ENCODE measurements at regions not wholly inside any gene's neighbourhood (a gene's known extent, or its start where the extent isn't known, plus 50 kb on each side); places are given as distances from the start of the nearest gene placed in this dataset.
"Not testable (repeated sequence)": the region's sequence is repeated elsewhere in the genome, so short reads cannot be mapped to it uniquely, and the experiment has no call there.

GRCh38 chr9:84504360-84504759 is 163.8 kb upstream of the SLC28A3 start:
- no peak for DNase-seq
- H3K36me3 ChIP-seq, result no peaks in the 10 kb centered on the region; the same call in 1 of the 2 replicates
- no peaks in the 10 kb centered on the region for H3K9me3 ChIP-seq (replicated peaks)
- no peaks in the 10 kb centered on the region; the same call in 1 of the 2 replicates for H3K27me3 ChIP-seq
- no peak overlapping the region for H3K27ac ChIP-seq
- H3K4me1 ChIP-seq, result no peaks in the 10 kb centered on the region
- H3K4me3 ChIP-seq, result no peak overlapping the region

- DNase-seq, result no peak
- Histone ChIP-seq H3K9me3 (replicated peaks) (no peaks in the 10 kb centered on the region), H3K4me3 (no peak overlapping the region), H3K36me3 (no peaks in the 10 kb centered on the region; the same call in 1 of the 2 replicates), H3K4me1 (no peaks in the 10 kb centered on the region), H3K27ac (no peak overlapping the region), H3K27me3 (peaks cover 6% of the 10 kb centered on the region; the same call in 1 of the 2 replicates)
Measured at GRCh38 chr9:84511651-84512050, 157.9 kb upstream of the NTRK2 start.

- H3K27me3 ChIP-seq, result peaks cover 6% of the 10 kb centered on the region; the same call in 1 of the 2 replicates
- no peaks in the 10 kb centered on the region for H3K9me3 ChIP-seq (replicated peaks)
- H3K4me3 ChIP-seq, result no peak overlapping the region
- H3K36me3 ChIP-seq, result no peaks in the 10 kb centered on the region; the same call in 1 of the 2 replicates
- DNase-seq, result no peak
- no peaks in the 10 kb centered on the region for H3K4me1 ChIP-seq
- no peak overlapping the region for H3K27ac ChIP-seq
Measured at GRCh38 chr9:84512493-84512892, 157.0 kb upstream of the NTRK2 start.

- H3K27me3 ChIP-seq, result peaks cover 6% of the 10 kb centered on the region; the same call in 1 of the 2 replicates
- no peak for DNase-seq
- no peak overlapping the region for H3K27ac ChIP-seq
- H3K9me3 ChIP-seq (replicated peaks), result no peaks in the 10 kb centered on the region
- H3K4me3 ChIP-seq, result no peak overlapping the region
- H3K4me1 ChIP-seq, result no peaks in the 10 kb centered on the region
- no peaks in the 10 kb centered on the region; the same call in 1 of the 2 replicates for H3K36me3 ChIP-seq
Measured at GRCh38 chr9:84513473-84513872, 156.1 kb upstream of the NTRK2 start.

GRCh38 chr9:84513979-84514378 is 155.6 kb upstream of the NTRK2 start:
- Histone ChIP-seq H3K4me1 (no peaks in the 10 kb centered on the region), H3K4me3 (no peak overlapping the region), H3K27me3 (peaks cover 6% of the 10 kb centered on the region; the same call in 1 of the 2 replicates), H3K36me3 (no peaks in the 10 kb centered on the region; the same call in 1 of the 2 replicates), H3K27ac (no peak overlapping the region), H3K9me3 (replicated peaks) (no peaks in the 10 kb centered on the region)
- DNase-seq, result no peak

- Histone ChIP-seq H3K27me3 (peaks cover 6% of the 10 kb centered on the region; the same call in 1 of the 2 replicates), H3K4me3 (no peak overlapping the region), H3K27ac (no peak overlapping the region), H3K36me3 (no peaks in the 10 kb centered on the region), H3K9me3 (replicated peaks) (no peaks in the 10 kb centered on the region), H3K4me1 (no peaks in the 10 kb centered on the region)
- DNase-seq, result no peak
Measured at GRCh38 chr9:84514421-84514820, 155.1 kb upstream of the NTRK2 start.

DNA sequence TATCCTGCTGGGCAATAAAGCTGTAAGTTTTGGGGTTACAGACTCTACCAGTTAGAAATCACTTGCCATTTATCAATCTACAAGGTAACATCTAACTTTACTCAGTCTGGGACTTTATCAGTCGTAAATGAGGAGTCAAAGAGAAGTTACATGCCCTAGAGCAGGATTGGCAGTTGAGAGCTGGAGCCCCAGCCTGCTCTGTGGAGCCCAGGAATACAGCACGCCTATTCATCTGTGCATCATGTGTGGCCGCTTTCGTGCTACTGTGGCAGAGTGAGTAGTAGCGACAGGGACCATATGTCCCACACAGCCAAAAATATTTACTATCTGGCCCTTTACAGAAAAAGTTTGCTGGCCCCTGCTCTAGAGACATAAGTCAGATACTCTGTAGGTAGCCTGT is 152.5 kb upstream of the NTRK2 start:
- no peak for DNase-seq
- H3K9me3 ChIP-seq (replicated peaks), result no peaks in the 10 kb centered on the region
- no peak overlapping the region for H3K4me3 ChIP-seq
- H3K27ac ChIP-seq, result no peak overlapping the region
- H3K4me1 ChIP-seq, result no peaks in the 10 kb centered on the region
- H3K27me3 ChIP-seq, result no peaks in the 10 kb centered on the region; the same call in 1 of the 2 replicates
- H3K36me3 ChIP-seq, result no peaks in the 10 kb centered on the region

DNA sequence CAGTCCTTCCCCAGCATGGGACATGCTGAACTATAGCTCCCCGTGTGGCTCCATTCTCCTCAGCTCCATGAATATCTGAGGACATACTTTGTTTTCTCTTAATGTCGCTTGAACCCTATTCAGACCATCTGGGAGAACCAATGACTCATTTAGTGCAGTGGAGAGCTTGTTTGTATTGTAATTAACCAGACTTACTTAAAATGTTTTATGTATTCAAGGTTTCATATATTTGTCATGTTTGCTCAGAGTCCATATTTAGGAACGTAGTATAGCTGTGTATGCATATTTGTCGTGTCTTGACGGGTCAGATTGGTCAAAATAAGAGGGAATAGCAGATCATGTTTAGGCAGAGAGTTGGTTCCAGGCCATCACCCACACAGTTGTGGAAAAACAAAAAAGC is 150.1 kb upstream of the NTRK2 start:
- DNase-seq, result no peak
- Histone ChIP-seq H3K36me3 (no peaks in the 10 kb centered on the region), H3K4me3 (no peak overlapping the region), H3K4me1 (no peaks in the 10 kb centered on the region), H3K9me3 (replicated peaks) (peaks cover 3% of the 10 kb centered on the region; the same call in 1 of the 2 replicates), H3K27me3 (no peaks in the 10 kb centered on the region; the same call in none of the 2 replicates), H3K27ac (no peak overlapping the region)

GRCh38 chr9:84521208-84521607 is 148.3 kb upstream of the NTRK2 start:
- Histone ChIP-seq H3K9me3 (replicated peaks) (peaks cover 5% of the 10 kb centered on the region; the same call in 1 of the 2 replicates), H3K4me1 (no peaks in the 10 kb centered on the region), H3K36me3 (no peaks in the 10 kb centered on the region), H3K27me3 (no peaks in the 10 kb centered on the region; the same call in none of the 2 replicates), H3K4me3 (no peak overlapping the region), H3K27ac (no peak overlapping the region)
- DNase-seq, result no peak

GRCh38 chr9:84526211-84526610 is 143.3 kb upstream of the NTRK2 start:
- not testable (repeated sequence) for H3K4me3 ChIP-seq; H3K4me1 ChIP-seq; H3K27ac ChIP-seq; DNase-seq; H3K9me3 ChIP-seq (replicated peaks); H3K36me3 ChIP-seq; H3K27me3 ChIP-seq

DNA sequence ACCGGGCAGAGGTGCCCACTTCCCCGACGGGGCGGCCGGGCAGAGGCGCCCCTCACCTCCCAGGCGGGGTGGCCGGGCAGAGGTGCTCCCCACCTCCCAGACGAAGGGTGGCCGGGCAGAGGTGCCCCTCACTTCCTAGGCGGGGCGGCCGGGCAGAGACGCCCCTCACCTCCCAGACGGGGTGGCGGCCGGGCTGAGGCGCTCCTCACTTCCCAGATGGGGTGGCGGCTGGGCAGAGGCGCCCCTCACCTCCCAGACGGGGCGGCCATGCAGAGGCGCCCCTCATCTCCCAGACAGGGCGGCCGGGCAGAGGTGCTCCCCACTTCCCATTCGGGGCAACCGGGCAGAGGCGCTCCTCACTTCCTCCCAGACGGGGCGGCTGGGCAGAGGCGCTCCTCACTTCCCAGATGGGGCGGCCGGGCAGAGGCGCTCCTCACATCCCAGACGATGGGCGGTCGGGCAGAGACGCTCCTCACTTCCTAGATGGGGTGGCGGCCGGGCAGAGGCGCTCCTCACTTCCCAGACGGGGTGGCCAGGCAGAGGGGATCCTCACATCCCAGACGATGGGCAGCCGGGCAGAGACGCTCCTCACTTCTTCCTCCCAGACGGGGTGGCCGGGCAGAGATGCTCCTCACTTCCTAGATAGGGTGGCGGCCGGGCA is 142.3 kb upstream of the NTRK2 start:
- DNase-seq; H3K27ac ChIP-seq; H3K4me1 ChIP-seq; H3K36me3 ChIP-seq; H3K9me3 ChIP-seq (replicated peaks); H3K27me3 ChIP-seq; H3K4me3 ChIP-seq: not testable (repeated sequence)

DNA sequence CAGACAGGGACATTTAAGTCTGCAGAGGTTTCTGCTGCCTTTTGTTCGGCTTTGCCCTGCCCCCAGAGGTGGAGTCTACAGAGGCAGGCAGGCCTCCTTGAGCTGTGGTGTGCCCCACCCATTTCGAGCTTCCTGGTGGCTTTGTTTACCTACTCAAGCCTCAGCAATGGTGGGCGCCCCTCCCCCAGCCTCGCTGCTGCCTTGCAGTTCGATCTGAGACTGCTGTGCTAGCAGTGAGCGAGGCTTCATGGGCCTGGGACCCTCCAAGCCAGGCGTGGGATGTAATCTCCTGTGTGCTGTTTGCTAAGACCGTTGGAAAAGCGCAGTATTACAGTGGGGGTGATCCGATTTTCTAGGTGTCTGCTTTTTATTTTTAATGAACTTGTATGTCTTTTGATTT is 133.6 kb upstream of the NTRK2 start:
- H3K27me3 ChIP-seq; H3K4me3 ChIP-seq; DNase-seq; H3K27ac ChIP-seq; H3K36me3 ChIP-seq; H3K4me1 ChIP-seq; H3K9me3 ChIP-seq (replicated peaks): not testable (repeated sequence)

GRCh38 chr9:84538879-84539278 is 130.7 kb upstream of the NTRK2 start:
- Histone ChIP-seq H3K4me3 (no peak overlapping the region), H3K27ac (no peak overlapping the region), H3K27me3 (no peaks in the 10 kb centered on the region), H3K4me1 (no peaks in the 10 kb centered on the region), H3K36me3 (no peaks in the 10 kb centered on the region), H3K9me3 (replicated peaks) (no peaks in the 10 kb centered on the region)
- no peak for DNase-seq

- H3K36me3 ChIP-seq, result no peaks in the 10 kb centered on the region
- H3K27ac ChIP-seq, result no peak overlapping the region
- DNase-seq, result no peak
- H3K4me3 ChIP-seq, result no peak overlapping the region
- no peaks in the 10 kb centered on the region for H3K4me1 ChIP-seq
- H3K9me3 ChIP-seq (replicated peaks), result no peaks in the 10 kb centered on the region
- H3K27me3 ChIP-seq, result no peaks in the 10 kb centered on the region
Measured at GRCh38 chr9:84542554-84542953, 127.0 kb upstream of the NTRK2 start.

- no peaks in the 10 kb centered on the region for H3K9me3 ChIP-seq (replicated peaks)
- H3K27ac ChIP-seq, result no peak overlapping the region
- H3K4me3 ChIP-seq, result no peak overlapping the region
- no peak for DNase-seq
- no peaks in the 10 kb centered on the region for H3K36me3 ChIP-seq
- H3K27me3 ChIP-seq, result no peaks in the 10 kb centered on the region
- no peaks in the 10 kb centered on the region for H3K4me1 ChIP-seq
Measured at GRCh38 chr9:84554069-84554664, 115.4 kb upstream of the NTRK2 start.

- no peak overlapping the region for H3K4me3 ChIP-seq
- H3K27ac ChIP-seq, result no peak overlapping the region
- DNase-seq, result no peak
- H3K36me3 ChIP-seq, result no peaks in the 10 kb centered on the region
- no peaks in the 10 kb centered on the region for H3K9me3 ChIP-seq (replicated peaks)
- 0 out of 2 replicates have a peak, but pooled peaks cover 6% of the 10 kb centered on the region for H3K27me3 ChIP-seq
- no peaks in the 10 kb centered on the region for H3K4me1 ChIP-seq
Measured at GRCh38 chr9:84556556-84556955, 113.0 kb upstream of the NTRK2 start.

Data from SJCRH30 (cell line).